ENCODE measurements at regions not wholly inside any gene's neighbourhood (a gene's known extent, or its start where the extent isn't known, plus 50 kb on each side); places are given as distances from the start of the nearest gene placed in this dataset.

DNA sequence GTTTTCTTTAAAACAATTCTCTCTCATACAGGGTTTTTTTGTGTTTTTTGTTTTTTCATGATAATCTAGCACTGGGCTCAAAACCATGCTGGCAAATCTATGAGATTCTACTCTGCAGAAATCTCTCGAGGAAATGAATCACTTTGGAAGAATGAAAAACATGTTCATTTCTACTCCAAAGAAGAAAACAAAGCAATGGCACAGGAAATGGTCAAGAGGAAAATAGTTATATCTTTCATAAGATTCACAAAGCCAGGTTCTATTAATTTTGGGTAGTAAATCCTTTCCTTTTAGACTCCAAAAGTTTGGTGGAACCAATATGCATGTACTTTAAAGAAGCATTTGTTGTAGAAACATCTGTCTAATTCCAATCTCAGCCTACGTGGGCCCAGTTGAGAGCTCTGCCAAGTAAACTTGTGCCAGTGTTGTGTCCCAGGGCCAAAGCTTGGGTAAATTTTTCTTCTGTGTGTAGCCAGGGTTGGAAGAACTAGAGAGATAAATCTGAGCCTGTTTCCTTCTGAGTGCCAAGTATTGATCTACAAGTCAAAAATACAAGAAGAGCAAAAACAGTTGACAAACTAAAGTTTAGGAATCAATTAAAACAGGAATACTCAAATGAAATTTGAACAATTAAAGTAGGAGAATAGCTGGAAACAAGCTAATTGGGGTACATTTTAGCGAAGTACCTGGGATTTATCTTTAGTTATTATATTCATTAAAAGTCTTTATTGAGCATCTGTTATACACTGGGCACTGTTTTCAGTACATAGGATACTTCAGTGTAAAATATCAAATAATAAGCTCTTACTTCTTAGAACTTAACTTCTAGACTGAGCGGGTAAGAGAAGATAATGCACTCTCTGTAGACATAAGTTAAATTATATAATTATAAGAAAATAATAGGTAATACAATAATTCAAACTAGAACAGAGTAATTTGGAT is 657.5 kb upstream of the NECTIN3 start:
- no peak for TF ChIP-seq ARNT (IDR thresholded peaks at IDR 0.05)
- no peak for TF ChIP-seq BHLHE40 (IDR thresholded peaks at IDR 0.05; ENCODE audit: borderline replicate concordance)

Data from HEK293T (cell line).